ENCODE measurements at regions not wholly inside any gene's neighbourhood (a gene's known extent, or its start where the extent isn't known, plus 50 kb on each side); places are given as distances from the start of the nearest gene placed in this dataset.

DNA sequence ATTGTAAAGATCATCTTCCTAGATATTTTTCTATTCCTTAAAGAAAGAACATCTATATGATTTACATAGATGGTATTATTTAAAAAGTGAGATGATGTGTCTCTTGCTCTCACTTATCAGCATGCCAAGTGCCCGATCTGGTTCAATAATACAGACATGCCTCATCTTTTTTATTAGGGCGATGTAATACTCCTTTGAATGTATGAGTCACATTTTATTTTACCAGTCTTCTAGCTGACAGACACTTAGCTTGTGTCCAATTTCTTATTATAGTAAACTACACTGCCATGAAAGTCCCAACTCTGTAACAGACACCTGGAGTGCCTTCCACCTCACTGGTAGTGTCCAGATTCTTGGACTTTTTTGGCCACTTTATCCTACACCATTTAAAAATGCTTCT is 586.6 kb upstream of the BTBD3 start:
- no peak for DNase-seq

DNA sequence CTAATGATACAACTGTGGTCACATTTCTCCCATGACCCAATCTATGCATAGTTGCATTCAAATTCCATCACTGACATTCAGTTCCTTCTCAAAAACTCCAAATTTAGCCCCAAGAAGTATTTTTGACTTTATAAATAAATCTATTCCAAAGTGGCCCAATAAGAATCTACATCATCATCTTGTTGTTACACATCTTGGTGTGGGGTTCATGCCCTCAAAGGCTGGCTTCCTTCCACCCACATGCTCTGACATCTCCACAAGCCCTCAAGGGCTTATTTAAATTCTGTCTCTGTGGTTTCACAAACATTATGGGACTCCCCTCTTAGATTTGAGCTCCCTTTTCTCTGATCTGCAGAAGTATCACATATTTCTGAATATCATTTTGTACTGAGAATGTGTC is 585.3 kb upstream of the BTBD3 start:
- no peak for DNase-seq

DNA sequence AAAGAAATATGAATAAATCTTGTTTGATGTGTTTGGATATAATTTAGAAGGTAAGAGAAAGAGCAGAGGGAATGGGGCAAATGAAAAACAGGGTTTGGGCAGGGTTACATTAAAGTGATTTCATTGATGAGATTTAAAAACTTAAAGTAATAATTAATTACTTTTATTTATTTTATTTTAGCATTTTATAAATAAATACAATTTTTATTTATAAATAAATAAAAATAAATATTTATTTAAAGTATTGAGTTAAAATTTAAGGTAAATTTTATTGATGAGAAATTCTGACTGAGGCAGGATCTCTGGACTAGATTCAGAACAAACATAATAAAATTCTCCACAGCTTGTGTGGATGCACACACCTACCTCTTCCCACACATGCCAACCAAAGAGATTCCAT is 584.1 kb upstream of the BTBD3 start:
- DNase-seq: no peak

DNA sequence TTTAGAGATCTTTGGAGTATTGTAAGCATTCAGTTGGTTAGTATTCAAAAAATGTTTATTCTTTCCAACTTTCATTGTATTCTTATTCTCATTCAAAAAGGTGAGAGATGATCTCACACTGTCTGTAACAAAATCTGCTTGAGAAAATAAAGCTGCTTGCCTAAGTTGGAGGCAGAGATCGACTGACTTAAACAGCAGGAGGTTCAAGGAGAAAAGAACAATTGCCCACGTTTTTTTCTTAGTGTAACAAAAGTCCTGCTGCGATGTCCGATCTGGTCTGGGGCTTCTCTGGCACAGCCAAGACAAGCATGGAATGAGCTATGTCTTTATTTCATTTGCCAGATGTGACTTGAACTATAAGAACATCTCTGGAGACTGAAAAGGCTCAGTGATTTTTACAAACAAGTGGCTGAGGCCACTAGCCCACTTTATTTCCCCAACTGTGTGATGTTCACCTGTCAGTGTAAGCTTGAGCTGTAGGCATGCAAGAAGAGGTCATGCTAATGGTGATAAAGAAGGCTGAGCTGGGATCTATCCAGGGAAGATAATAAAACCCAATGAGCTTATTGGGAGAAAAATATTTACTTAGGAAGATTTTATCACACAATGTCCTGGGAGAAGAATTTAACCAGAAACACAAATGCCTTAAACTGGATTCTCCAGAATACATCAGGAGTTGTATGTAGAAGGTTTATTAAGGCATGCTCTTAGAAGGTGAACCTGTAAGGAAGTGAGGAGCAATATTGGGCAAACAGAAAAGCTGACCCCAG is 580.1 kb upstream of the BTBD3 start:
- DNase-seq: no peak

DNA sequence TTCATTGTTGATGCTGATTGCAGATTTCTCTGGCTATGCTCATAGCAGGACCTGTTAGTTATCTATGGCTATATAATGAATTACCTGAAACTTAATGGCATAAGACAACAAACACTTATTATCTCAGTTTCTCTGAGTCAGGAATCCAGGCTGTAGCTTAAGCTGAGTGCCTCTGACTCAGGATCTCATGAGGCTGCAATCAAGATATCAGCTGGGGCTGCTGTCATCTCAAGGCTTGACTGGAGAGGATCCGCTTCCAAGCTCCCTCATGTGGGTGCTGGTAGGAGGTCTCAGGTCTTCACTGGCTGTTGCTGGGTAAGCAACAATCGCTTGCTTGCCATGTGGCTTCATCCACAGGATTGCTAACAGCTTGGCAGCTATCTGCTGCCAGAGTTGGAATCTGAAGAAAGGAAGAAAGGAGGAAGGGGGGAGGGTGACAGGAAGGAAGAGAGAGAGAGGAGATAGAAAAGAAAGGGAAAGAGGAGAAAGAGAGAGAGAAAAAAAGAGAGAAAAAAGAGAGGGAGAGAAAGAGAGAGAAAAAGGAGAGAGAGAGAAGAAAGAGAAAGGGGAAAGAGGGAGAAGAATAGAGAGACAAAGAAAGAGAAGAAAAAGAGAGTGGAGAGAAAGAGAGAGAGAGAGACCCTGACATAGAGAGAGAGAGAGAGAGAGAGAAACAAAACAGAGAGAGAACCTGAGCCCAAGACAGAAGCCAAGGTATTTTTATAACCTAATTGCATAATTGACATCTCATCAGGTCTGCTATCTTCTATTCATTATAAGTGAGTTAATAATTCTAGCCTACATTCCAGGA is 579.0 kb upstream of the BTBD3 start:
- DNase-seq: no peak

DNA sequence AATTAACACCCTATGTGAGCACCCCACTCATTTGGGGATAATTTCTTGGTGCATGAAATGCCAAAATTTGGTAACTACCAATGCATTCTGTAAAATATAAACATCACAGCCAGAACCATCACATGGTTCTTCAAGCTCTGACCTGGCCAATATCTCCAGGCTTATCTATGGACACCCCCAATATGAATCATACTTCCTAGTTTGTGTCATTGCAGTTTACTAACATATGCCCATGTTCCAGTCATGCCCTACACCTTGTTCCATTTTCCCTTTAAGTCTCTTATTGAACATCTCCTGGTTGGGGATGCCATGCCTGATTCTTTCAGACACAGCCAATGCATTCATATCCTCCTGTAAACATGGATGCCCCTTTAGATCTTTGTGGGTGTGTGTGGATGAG is 572.8 kb upstream of the BTBD3 start:
- no peak for DNase-seq

DNA sequence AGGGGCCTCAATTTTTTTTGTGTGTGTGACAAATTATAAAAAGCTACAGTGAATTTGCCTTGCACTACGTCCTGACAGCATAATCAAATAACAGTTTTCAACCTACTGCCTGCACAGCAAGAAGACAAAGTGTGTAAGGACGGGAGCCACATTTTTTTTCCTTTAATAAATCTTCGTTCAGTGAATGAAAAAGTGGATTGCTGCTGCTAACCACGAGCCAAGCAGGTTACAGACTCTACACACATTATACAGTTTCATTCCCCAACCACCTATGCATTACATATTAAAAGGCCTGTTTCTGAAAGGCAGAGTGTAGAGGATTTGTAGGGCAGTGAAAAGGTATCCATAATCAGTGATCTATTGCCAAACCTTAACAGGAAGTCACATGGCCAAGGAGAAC is 570.0 kb upstream of the BTBD3 start:
- no peak for DNase-seq

DNA sequence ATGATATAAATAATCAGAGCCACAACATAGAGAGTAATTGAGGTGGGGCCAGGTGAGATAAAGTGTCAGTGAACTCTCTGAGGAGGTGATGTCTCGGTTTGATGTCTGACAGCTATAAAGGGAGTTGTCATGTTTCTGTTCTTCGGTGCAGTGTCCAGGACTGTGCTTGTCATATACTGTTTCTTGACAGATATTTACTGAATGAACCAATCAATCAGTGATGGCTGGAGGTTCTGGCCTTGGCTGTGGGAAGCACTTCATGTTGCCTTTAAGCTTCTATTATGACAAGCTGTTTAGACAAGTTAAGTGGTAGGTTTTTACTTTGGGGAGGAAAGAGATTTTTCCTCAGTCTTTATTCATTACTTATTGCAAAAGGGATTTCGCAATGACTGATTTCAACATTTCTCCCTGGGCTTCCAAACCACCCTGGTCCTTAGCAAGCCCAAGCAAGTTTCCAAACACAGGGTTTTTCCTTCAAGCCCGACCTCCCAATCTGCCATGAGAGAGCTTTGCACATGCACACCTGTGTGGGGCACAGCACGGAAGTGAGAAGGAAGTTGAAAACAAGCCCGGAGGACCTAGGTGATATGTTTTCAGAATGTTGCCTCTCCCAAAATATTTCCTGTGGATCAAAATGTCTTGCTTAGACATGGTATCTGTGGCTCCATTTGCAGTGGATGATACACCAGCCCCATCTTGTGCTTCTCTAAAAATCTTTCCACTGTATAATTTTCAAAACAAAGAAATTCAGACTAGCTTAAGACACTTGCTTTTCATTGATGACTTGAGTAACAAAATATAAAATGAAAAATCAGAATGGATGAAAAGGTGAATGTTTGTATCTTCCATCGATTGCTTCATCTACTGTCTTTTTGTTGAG is 567.3 kb upstream of the BTBD3 start:
- no peak for DNase-seq

DNA sequence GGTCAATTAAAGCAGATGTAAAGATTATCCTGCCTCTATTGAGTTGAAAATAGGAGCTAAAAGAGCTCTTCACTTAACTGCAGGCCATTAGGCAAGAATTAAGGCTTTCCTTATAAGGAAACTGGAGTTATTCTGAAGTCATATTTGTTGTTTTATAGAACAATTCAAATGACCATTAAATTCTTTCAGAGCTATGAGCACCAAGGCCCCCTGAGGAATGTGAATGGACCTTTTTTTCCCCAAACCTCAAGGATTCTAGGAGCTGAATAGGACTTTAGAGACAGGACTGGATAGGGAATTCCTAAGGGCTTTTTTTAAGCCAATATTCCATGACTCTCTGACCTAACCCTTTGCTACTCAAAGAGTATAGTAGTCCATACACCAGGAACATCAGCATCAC is 565.7 kb upstream of the BTBD3 start:
- DNase-seq: no peak

DNA sequence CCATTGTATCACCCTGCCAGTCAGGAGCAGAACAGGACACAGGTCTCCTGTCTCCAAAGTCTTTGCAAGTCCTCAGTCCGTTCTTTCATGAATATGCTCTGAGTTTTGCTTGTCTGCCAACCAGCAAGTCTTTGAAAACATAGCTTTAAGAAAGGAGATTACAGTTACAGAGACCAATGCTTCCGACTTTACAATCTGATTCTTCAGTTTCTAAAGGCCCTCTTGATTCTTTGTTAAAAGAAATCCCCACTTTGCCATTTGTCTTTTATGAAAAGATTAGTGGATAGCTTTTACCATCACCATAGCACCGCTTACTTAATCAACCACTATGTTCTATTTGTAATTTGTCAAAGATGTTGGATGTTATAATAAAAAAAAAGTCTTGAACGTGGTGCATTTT is 562.8 kb upstream of the BTBD3 start:
- DNase-seq: no peak

DNA sequence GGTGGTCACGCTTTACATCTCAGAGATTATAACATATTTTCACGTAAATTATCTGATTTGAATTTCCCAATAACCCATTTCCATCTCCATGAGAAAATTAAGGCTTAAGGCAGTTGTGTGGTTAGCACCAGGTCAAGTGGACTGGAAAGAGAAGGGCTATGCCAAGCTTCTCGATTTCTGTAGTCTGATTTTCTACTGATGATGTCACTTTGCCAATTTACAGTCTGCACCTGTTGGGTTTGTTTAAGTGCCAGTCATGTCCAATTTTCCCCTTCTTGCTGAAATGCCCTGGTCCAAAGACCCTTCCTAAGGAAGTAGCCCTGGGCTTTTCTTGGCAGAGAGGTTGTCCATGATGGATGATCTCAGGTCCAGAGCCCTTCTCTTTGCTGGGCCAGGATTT is 562.3 kb upstream of the BTBD3 start:
- DNase-seq: no peak

DNA sequence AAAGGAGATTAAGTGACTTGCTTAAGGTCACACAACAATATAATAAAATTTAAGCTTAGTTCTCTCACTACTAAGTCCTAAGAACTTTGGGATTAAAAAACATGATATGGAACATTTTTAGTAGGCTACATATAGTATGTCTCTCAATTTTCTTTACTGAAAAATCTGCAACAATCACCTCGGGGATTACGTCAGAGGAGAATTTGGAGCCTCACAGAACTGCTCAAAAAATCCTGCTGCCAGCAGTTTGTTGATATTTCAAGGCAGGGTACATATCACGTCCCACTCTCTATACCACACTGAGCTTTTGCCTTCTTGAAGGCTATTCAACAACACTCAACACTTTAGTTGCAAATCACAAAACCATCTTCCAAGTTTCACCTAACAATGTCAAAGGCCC is 561.6 kb upstream of the BTBD3 start:
- no peak for DNase-seq

DNA sequence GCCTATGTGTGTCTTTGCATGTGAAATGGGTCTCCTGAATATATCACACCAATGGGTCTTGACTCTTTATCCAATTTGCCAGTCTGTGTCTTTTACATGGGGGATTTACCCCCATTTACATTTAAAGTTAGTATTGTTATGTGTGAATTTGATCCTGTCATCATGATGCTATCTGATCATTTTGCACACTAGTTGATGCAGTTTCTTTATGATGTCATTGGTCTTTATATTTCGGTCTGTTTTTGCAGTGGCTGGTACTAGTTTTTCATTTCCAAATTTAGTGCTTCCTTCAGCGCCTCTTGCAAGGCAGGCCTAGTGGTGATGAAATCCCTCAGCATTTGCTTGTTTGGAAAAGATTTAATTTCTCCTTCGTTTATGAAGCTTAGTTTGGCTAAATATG is 555.2 kb upstream of the BTBD3 start:
- DNase-seq: no peak

DNA sequence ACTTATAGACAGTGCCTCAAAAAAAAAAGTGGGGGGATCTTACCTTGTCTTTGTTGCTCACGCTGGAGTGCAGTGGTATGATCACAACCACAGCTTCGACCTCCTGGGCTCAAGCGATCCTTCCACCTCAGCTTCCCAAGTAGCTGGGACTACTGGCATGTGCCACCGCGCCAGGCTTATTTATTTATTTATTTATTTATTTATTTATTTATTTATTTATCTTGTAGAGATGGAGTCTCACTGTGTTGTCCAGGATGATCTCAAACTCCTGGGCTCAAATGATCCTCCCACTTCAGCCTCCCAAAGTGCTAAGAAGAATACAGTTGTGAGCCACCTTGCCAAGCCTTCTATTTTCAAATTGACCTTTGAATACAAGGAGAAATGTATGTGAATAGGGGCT is 553.0 kb upstream of the BTBD3 start:
- DNase-seq: no peak

DNA sequence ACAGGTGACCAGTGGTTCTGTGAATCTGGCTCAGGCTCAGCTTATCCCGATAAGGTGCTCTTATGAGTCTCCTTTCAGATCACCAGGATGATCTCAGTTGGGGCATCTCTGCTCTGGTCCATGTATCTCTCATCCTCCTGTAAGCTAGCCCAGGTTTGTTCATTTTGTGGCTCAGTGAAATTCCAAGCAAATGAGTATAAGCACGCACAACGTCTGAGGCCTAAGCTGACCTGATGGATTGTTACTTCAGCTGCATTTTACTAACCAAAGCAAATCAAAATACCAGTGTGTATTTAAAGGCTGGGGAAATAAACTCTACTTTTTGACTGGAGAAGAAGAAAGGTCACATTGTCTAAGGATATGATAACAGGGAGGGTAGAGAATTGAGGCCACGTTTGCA is 551.0 kb upstream of the BTBD3 start:
- DNase-seq: no peak

DNA sequence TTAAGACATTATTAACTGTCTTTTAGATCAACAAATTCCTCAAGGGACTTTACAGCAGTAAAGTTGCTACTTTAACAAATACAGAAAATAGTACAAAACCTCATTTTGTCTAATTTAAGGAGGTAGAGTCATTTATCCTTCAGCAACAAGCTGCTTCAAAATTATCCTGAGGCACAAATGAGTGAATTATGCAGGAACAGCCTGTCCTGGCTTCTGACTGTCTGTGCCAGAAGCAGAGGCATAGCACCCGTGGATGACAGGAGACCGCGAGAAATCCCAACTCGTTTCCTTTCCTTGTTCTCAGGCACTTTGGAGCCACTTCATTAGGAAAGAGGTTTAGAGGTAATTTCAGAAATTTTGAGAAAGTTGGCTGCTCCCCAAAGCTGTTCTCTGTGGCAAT is 549.2 kb upstream of the BTBD3 start:
- no peak for DNase-seq

DNA sequence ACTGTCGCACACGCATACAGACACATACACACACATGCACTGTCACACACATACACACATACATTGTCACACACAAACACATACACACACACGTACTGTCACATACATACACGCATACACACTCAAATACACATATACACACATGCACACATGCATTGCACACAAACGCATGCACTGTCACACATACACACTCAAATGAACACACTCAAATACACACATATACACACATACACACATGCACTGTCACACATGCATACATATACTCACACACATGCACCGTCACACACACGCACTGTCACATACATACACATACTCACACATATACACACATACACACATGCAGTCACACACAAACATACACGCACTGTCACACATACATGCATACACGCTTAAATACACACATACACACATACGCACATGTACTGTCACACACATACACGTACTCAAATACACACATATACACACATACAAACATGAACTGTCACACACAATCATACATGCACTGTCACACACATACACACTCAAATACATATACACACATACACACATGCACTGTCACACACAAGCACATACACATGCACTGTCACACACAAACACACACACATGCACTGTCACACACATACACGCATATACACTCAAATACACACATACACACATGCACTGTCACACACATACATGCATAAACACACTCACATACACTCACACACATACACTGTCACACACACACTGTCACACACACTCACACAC is 548.6 kb upstream of the BTBD3 start:
- no peak for DNase-seq

DNA sequence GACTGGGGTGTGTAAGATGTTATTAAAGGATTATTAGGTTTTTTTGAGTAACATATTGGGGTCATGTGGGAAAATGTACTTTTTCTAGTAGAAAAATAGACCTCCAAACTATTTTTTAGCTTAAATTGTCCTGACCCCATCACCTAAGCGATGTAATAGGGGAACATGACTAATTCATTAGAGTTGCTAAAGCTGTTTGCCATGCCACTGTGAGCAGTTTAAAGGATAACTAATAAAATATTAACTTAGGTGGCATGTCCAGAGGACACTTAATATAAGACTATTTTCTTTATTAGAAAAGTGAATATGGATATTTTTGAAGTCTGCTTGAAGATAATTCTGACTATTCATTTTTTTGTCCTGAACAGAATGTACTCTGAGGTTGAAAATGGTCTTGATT is 545.9 kb upstream of the BTBD3 start:
- DNase-seq: no peak

DNA sequence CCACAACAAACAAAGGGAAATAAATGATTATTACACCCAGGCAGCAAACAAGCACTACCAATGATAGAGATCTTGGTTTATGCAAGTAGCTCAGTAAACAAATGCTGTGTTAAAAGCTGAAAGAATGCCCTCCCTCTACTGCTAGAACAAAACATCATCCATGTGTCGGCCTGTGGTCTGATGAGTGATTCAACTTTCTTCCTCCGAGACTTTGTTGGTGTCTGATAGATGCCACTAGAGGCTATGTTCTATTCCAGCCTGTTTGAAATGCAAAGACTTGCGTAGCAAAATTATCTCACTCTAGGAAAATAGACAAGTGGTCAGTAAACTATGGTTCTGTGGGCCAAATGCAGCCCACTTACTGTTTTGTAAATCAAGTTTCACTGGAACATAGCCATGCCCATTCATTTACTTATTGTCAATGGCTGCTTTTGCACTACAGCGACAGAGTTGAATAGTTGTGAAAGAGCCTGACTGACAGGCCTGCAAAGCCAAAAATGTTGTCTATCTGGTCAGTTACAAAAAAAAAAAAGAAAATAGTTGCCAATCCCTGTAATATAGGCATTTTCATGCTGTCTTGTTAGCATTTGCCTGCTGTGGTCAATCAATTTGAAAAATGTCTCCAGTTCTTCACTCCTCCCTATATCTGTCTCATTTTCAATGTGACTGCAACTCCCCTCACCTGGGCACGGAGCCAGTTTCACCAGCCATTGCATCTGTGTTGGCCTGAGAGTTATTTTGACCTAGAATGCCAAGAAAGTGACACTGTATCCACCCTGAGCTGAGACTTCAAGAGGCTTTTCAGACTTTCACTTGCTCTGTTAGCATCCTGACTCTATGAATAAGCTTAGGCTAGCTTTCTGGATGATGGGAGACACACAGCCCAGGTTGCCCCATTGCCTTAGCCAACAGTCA is 544.6 kb upstream of the BTBD3 start:
- no peak for DNase-seq

DNA sequence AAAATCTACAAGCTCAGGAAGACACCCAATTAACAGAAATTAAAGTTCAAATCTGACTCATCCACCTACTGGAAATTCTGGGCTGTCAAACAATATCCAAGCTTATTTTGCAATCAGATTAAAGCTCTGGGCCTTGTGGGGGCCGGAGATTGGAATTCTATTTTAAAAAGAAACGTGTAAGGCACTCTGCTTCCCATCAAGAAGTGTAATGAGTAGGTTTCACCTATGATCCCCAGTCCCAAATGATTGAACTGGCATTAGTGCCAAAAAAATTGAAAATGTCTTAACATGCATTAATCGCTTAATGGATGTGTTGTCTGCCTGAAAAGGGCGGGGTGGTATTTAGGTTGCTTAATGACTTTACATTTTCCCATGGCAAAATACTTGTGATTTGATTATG is 542.4 kb upstream of the BTBD3 start:
- DNase-seq: no peak

DNA sequence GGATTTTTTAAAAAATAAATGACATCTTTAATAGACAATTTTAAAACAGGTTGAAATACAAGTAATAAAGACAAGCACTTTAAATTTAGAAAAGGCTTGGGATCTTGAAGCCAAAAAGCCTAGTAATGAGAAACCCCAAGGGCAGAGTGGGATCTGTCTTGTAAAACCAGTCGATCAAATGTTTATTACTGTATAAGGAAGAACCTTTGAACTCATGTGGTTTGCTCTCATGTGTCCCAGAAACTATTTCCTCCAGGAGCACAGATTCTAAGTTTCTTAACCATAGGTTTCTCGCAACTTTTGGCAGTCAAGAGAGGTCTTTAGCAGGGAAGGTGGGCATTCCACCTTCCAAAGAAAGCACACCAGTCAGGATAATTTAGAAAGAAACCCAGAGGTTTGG is 541.7 kb upstream of the BTBD3 start:
- DNase-seq: no peak

DNA sequence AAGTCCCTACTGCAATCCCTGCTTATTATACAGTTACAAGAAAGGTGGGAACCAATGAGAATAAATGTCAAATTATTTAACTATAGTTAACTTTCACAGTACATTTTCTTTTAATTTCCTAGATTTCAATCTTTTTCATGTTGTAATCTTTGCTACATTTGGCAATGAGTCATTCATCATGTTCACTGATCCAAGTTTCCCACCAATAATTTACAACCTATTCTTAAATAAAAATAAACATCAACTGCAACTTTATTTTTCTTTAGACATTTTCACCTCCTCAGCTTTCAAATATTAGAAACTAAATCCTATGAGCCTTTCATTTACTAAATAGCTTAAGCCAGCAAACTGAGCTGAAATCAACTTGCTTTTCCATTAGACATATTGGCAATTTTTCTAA is 541.3 kb upstream of the BTBD3 start:
- no peak for DNase-seq

Measured in activated CD4-positive, alpha-beta T cell treated with anti-CD3 and anti-CD28 coated beads, Interleukin-2, amount 50 U/mL, for 16 hours (primary cell).